HepG2 (cell line): ENCODE measurements at regions not wholly inside any gene's neighbourhood (a gene's known extent, or its start where the extent isn't known, plus 50 kb on each side); places are given as distances from the start of the nearest gene placed in this dataset.
"Not testable (repeated sequence)": the region's sequence is repeated elsewhere in the genome, so short reads cannot be mapped to it uniquely, and the experiment has no call there.

Experiments used
- ATAC-seq: fragments of 200-7000 bp; cut with Tn5 transposase; 3 replicates; pipeline ENCODE4 v1.9.1; 2020; ENCODE audit warnings: mild to moderate bottlenecking, moderate library complexity
- BruUV-seq: library from RNA; stranded (reverse); fragments of 400-500 nt; replicated peaks from 2 replicates; lab custom pipeline; 2021; lab: Mats Ljungman, UMichigan
- CTCF ChIA-PET: fragments of 300-600 bp; formaldehyde crosslinking; extraction: SDS; loops from one replicate; lab custom pipeline; 2021; ENCODE audit warnings: low total read pairs, inconsistent platforms, low intra/inter-chr PET ratio; lab: Yijun Ruan, JAX
- POLR2A ChIA-PET: fragments of 350-600 bp; sonication (Branson Sonifier 250); formaldehyde crosslinking; loops from one replicate; lab custom pipeline; 2020; ENCODE audit warnings: antibody characterized with exemption, inconsistent platforms; lab: Yijun Ruan, JAX
- DNase-seq: peaks from one replicate; pipeline ENCODE4 v3.0.0-alpha.2; 2015; ENCODE audit warnings: low spot score
- FAIRE-seq: peaks from 3 replicates; lab custom pipeline; 2011; peaks lifted over from hg19 to GRCh38; lab: Jason Lieb, UNC
- H2AFZ ChIP-seq: one replicate; pipeline ENCODE4 v1.6.1; 2011; ENCODE audit warnings: low read length, inconsistent platforms
- H3K27ac ChIP-seq: fragments of 300-600 bp; 3 replicates; pipeline ENCODE4 v1.8.0; 2011; ENCODE audit warnings: mixed run types, mild to moderate bottlenecking, mixed read lengths, low read length, inconsistent platforms; ENCODE audit not compliant: insufficient read depth; ENCODE audit errors: extremely low read length
- H3K27me3 ChIP-seq, 2 experiments: fragments of 200-600 bp in 1 of 2; 2 replicates in 1 of 2; 3 replicates in 1 of 2; pipeline versions ENCODE4 v1.6.0 to v1.8.0; 2011; ENCODE audit warnings: low read length in 2 of 2, mild to moderate bottlenecking in 2 of 2, moderate library complexity in 2 of 2, inconsistent platforms in 1 of 2; ENCODE audit not compliant: insufficient read depth in 2 of 2, control insufficient read depth in 1 of 2
- H3K36me3 ChIP-seq, 2 experiments: fragments of 200-600 bp in 1 of 2; replicated peaks in 1 of 2; 2 replicates in 1 of 2; 3 replicates in 1 of 2; pipeline versions ENCODE4 v1.5.1 to v1.8.0; 2011; ENCODE audit warnings: low read length in 2 of 2, inconsistent platforms in 1 of 2; ENCODE audit not compliant: insufficient read depth in 2 of 2, control insufficient read depth in 1 of 2
- H3K4me1 ChIP-seq: 2 replicates; pipeline ENCODE4 v1.5.1; 2012; ENCODE audit warnings: low read length, inconsistent platforms; ENCODE audit not compliant: insufficient read depth
- H3K4me2 ChIP-seq: 2 replicates; pipeline ENCODE4 v1.6.0; 2011; ENCODE audit warnings: low read depth, low read length, inconsistent platforms
- H3K4me3 ChIP-seq, 3 experiments: fragments of 200-600 bp in 1 of 3; sonication (generic), shearing (Covaris generic) in 1 of 3; replicated peaks in 1 of 3; 2 replicates each; pipeline ENCODE4 v1.5.1; 2011 to 2016; ENCODE audit warnings: low read length in 3 of 3, inconsistent platforms in 2 of 3, low read depth in 2 of 3, mild to moderate bottlenecking in 2 of 3, control low read depth in 1 of 3, mixed read lengths in 1 of 3; ENCODE audit not compliant: insufficient read depth in 1 of 3
- H3K79me2 ChIP-seq: one replicate; pipeline ENCODE4 v1.6.1; 2011; ENCODE audit warnings: low read length, inconsistent platforms; ENCODE audit not compliant: insufficient read depth
- H3K9ac ChIP-seq: 2 replicates; pipeline ENCODE4 v1.6.0; 2011; ENCODE audit warnings: mild to moderate bottlenecking, low read depth, low read length, inconsistent platforms; ENCODE audit not compliant: insufficient read depth
- H3K9me3 ChIP-seq: 2 replicates; pipeline ENCODE4 v1.5.1; 2012; ENCODE audit warnings: mild to moderate bottlenecking, low read length
- H4K20me1 ChIP-seq: 2 replicates; pipeline ENCODE4 v1.6.0; 2011; ENCODE audit warnings: inconsistent platforms, mild to moderate bottlenecking, low read length, moderate library complexity; ENCODE audit not compliant: insufficient read depth
- CBFB ChIP-seq: sonication (generic); formaldehyde crosslinking; IDR thresholded peaks from 2 replicates; pipeline ENCODE4 v1.4.0; 2020; ENCODE audit warnings: missing genetic modification reagents
- CCDC6 ChIP-seq: sonication (generic); formaldehyde crosslinking; IDR thresholded peaks from 2 replicates; pipeline ENCODE4 v1.8.1; 2022; ENCODE audit warnings: mild to moderate bottlenecking, missing genetic modification reagents, moderate library complexity
- ESRRA ChIP-seq: sonication (generic); formaldehyde crosslinking; IDR thresholded peaks from 2 replicates; pipeline ENCODE4 v1.5.1; 2020; ENCODE audit warnings: mild to moderate bottlenecking, low read depth, missing genetic modification reagents
- MED1 ChIP-seq: sonication (generic); formaldehyde crosslinking; IDR thresholded peaks from 2 replicates; pipeline ENCODE4 v1.4.0; 2020; ENCODE audit warnings: missing genetic modification reagents
- PHF5A ChIP-seq: IDR thresholded peaks from one replicate; pipeline ENCODE4 v1.6.1; 2018; ENCODE audit warnings: low read depth, missing genetic modification reagents; ENCODE audit not compliant: unreplicated experiment
- SMARCC2 ChIP-seq: fragments of 450-650 bp; IDR thresholded peaks from 2 replicates; pipeline ENCODE4 v1.6.1; 2017; ENCODE audit warnings: antibody characterized with exemption, mild to moderate bottlenecking
- ZNF441 ChIP-seq: sonication (generic); formaldehyde crosslinking; IDR thresholded peaks from 2 replicates; pipeline ENCODE4 v1.7.0; 2021; ENCODE audit warnings: missing genetic modification reagents, borderline replicate concordance
- ZNF75D ChIP-seq: sonication (generic); formaldehyde crosslinking; IDR thresholded peaks from 2 replicates; pipeline ENCODE4 v1.8.1; 2023; ENCODE audit warnings: missing genetic modification reagents, mild to moderate bottlenecking, borderline replicate concordance
- ZNF891 ChIP-seq: sonication (generic); formaldehyde crosslinking; IDR thresholded peaks from 2 replicates; pipeline ENCODE4 v1.5.0; 2020; ENCODE audit warnings: mild to moderate bottlenecking, missing genetic modification reagents
- WGBS: methylation state at CpG from one replicate; pipeline ENCODE4 v1.1.6; 2017; ENCODE audit warnings: low lambda C conversion rate; 5-methylcytosine and 5-hydroxymethylcytosine counted together
- in situ Hi-C: cut with HindIII; loops from 2 replicates; pipeline ENCODE4 v1.10.0; 2017; ENCODE audit warnings: low pct_unique_long_range_greater_than_20kb; ENCODE audit not compliant: extremely low pct_ligation_motif_present
- intact Hi-C: fragments of 100-400 bp; cut with micrococcal nuclease; formaldehyde crosslinking; loops from one replicate; pipeline ENCODE4 v1.10.0; 2022; ENCODE audit not compliant: unreplicated experiment
- TF ChIP-seq, protein P1 (sequence below): sonication (generic); formaldehyde crosslinking; IDR thresholded peaks from 2 replicates; pipeline ENCODE4 v1.9.0; 2021; ENCODE audit warnings: missing genetic modification reagents, borderline replicate concordance

DNA sequence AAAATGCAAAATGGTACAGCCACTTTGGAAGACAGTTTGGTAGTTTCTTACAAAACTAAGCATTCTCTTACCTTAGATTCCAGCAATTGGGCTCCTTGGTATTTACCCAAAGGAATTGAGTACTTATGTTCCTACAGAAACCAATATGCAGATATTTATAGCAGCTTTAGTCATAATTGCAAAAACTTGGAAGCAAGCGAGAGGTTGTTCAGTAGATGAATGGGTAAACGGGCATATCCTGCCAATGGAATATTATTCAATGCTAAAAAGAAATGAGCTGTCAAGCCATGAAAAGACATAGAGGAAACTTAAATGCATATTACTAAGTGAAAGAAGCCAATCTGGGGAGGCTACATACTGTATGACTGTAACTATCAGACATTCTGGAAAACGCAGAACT, 926.7 kb downstream of the TYW1 start:
- ChIA-PET CTCF (no interaction called here), POLR2A (no interaction called here)
- no peaks in the 10 kb centered on the region for H4K20me1 ChIP-seq
- H3K27ac ChIP-seq = no peak overlapping the region
- BruUV-seq = no TSS peak
- H2AFZ ChIP-seq = no peak overlapping the region
- 3% methylated on average over 3 of the region's 3 CpGs for WGBS
- no peaks in the 10 kb centered on the region for H3K4me1 ChIP-seq
- no peak for ATAC-seq
- intact Hi-C loops (no loop called here), in situ Hi-C loops (no loop called here)
- H3K9me3 ChIP-seq = peaks cover 9% of the 10 kb centered on the region
- no peak overlapping the region for H3K9ac ChIP-seq
- no peak overlapping the region for H3K4me2 ChIP-seq
- no peak for FAIRE-seq
- no peak for TF ChIP-seq MED1 (CRISPR knock-in tag)
- no peak for TF ChIP-seq ZNF75D
- no peak for TF ChIP-seq CBFB (CRISPR knock-in tag)
- no peak for TF ChIP-seq ZNF891 (CRISPR knock-in tag)
- no peak for TF ChIP-seq SMARCC2
- TF ChIP-seq ESRRA (CRISPR knock-in tag) = no peak
- TF ChIP-seq ZNF441 (CRISPR knock-in tag) = no peak
- H3K27me3 ChIP-seq = no peaks in the 10 kb centered on the region
- no peaks in the 10 kb centered on the region for H3K79me2 ChIP-seq
- no peak overlapping the region for H3K4me3 ChIP-seq
- no peak for DNase-seq
- H3K36me3 ChIP-seq = no peaks in the 10 kb centered on the region

DNA sequence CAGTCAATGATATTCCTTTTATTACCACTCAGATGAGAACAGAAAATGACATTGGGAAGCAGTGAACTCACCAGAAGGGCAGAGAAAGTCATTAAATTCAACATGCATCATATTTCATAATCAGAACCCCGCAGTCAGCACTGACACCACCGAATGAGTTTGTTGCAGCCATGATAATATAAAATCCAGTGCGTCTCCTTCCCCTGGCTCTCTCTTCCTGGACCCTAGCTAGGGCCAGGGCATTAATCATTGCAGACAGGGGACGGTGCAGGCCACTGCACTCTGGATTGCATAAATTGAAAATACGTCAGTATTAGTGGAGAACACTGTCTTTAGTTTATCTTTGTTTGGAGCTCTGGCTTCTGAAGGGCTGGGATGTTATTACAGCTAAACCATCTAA, 931.5 kb downstream of the TYW1 start:
- no peak for DNase-seq
- Histone ChIP-seq H3K4me1 (no peaks in the 10 kb centered on the region), H2AFZ (no peak overlapping the region), H3K4me3 (no peak overlapping the region), H3K36me3 (no peaks in the 10 kb centered on the region), H3K9ac (no peak overlapping the region), H3K27me3 (no peaks in the 10 kb centered on the region), H3K9me3 (no peaks in the 10 kb centered on the region), H4K20me1 (no peaks in the 10 kb centered on the region), H3K27ac (no peak overlapping the region), H3K4me2 (no peak overlapping the region), H3K79me2 (no peaks in the 10 kb centered on the region)
- no peak for FAIRE-seq
- no TSS peak for BruUV-seq
- 4% methylated on average over 5 of the region's 5 CpGs for WGBS
- ChIA-PET CTCF (no interaction called here), POLR2A (no interaction called here)
- intact Hi-C loops (no loop called here), in situ Hi-C loops (no loop called here)
- TF ChIP-seq PHF5A (CRISPR knock-in tag) (no peak), CCDC6 (CRISPR knock-in tag) (no peak)
- TF ChIP-seq, protein P1, sequence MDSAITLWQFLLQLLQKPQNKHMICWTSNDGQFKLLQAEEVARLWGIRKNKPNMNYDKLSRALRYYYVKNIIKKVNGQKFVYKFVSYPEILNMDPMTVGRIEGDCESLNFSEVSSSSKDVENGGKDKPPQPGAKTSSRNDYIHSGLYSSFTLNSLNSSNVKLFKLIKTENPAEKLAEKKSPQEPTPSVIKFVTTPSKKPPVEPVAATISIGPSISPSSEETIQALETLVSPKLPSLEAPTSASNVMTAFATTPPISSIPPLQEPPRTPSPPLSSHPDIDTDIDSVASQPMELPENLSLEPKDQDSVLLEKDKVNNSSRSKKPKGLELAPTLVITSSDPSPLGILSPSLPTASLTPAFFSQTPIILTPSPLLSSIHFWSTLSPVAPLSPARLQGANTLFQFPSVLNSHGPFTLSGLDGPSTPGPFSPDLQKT (CRISPR knock-in tag) = no peak
- ATAC-seq = no peak

DNA sequence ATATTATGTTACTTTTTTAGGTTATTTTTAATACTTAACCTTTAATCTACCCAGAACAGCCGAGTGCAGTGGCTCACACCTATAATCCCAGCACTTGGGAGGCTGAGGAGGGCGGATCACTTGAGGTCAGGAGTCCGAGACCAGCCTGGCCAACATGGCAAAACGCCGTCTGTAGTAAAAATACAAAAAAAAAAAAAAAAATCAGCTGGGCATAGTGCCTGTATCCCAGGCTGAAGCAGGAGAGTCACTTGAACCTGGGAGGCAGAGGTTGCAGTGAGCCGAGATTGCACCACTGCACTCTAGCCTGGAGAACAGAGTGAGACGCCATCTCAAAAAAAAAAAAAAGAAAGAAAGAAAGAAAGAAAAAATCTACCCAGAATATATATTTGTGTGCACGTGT, 939.8 kb downstream of the TYW1 start:
- H2AFZ ChIP-seq, H3K4me3 ChIP-seq, H3K9ac ChIP-seq, POLR2A ChIA-PET, in situ Hi-C loops, intact Hi-C loops, H3K27me3 ChIP-seq, H3K27ac ChIP-seq, H3K4me2 ChIP-seq, H3K4me1 ChIP-seq, H3K9me3 ChIP-seq, H3K36me3 ChIP-seq, DNase-seq, H3K79me2 ChIP-seq, CTCF ChIA-PET, FAIRE-seq, BruUV-seq, H4K20me1 ChIP-seq, ATAC-seq: not testable (repeated sequence)
- 10% methylated on average over 8 of the region's 8 CpGs for WGBS
